COLO668 (cell line): ENCODE measurements at regions not wholly inside any gene's neighbourhood (a gene's known extent, or its start where the extent isn't known, plus 50 kb on each side); places are given as distances from the start of the nearest gene placed in this dataset.

Experiments
- DNase-seq: peaks from one replicate; lab custom pipeline; 2025; ENCODE audit not compliant: unreplicated experiment; lab: John Stamatoyannopoulos, UW

DNA sequence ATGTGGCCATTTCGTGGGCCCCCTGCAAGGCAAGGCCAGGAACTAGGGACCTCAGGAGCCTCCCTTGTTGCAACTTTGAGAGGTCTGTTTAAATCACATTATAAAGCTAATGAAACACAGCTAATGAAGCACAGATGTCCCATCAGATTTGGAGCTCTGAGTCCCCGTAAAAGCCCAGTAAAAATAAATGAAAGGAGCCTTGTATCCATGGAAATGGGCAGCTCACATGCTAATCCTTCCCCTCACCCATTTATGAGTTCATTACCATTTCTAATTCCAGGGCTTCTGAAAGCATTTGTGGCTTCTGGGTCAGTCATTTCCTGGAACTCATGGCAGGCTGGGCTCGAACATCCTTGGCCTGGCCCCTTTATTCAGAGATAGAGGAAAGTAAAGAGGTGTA lies 274.8 kb downstream of the SS18 start:
- DNase-seq = no peak

DNA sequence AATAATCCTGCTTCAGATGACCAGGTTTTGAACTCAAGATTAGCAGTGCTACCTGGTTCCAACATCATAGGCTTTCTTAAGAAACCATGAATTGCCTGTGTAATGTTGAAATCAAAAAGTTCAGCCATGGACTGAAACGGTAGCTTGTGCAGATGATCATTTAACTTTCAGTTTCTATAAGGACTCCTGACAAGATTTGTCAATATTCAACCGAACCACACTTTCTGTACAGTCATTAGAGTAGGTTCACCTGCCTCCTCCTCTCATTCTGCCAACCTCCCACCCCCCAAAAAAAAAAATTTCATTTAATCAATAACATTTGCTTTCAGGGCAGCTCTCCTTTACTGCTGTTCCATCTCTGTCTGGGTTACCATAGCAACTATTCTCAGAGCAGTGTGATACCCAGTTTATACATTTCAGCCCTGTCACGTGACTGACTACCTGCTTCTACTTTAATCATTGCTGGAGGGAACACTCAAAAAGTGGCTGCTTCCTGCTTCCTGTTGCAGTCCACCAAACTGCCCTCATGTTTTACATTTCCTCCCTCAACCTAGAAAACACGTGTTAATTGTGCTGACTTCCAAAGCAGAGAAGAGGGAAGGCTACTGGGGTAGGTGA lies 275.5 kb downstream of the SS18 start:
- DNase-seq = no peak

DNA sequence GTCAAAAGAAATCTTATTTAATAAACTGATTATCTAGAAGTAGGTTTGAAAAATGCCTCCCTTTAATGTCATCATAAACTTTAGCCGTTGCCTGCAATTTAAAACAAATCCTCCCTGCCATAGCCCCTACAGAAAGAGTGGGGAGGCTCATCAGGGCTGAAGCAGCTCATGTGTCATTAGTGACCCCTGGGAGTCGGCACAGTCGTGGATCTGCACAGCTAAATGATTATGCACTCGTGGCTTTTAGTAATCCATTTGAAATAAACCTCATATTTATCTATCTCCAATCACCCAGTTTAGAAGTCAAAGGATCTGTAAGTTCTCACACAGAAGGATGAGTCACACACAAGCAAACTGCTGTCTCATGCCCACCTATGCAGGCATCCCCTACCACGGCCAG lies 277.3 kb downstream of the SS18 start:
- no peak for DNase-seq

DNA sequence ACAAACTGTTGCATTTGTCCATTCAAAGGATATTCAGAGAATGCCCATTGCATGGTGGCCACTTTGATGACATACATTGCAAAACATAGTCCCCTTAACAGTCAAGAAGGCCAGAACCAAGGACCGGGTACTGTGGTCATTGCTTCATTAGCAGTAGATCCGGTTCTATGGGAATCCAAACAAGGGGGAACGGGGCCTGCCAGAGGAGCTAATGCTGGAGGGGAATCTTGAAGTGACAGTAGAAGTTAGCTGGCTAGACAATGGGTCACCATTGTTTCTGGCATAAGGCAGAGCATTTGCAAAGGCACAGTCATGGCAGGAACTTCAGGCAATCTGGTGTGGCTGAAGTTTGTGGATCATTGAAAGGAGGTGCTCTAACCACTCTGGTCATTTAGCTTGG lies 279.7 kb downstream of the SS18 start:
- DNase-seq = no peak

DNA sequence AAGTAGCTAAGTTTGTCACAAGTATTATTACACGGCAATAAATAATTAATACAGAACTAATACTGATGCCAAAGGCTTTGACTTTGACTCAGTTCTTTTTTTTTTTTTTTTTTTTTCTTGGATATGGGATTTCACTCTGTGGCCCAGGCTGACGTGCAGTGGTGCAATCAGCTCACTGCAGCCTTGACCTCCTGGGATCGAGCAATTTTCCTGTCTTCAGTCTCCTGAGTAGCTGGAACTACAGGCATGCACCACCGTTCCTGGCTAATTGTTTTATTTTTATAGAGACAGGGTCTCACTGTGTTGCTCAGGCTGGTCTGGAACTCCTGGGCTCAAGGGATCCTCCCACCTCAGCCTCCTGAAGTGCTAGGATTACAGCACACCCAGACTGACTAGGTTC lies 284.5 kb downstream of the SS18 start:
- no peak for DNase-seq

DNA sequence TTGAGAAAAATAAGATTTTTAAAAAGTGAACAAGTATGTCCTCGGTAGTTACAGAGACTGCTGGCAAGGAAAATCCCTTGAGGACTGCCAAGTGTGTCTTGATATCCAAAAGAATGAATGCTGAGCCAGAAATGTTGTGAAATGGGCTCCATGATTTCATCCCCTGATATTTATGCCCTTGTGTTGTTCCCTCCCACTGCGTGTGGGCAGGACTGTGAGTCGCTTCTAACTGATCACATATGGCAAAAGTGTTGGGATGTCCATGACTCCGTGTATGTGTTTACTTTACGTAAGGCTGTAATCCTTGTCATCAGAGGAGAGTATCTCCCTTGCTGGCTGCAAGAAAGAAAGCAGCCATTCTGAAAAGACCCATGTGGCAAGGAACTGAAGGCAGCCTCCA lies 285.1 kb downstream of the SS18 start:
- DNase-seq = no peak

DNA sequence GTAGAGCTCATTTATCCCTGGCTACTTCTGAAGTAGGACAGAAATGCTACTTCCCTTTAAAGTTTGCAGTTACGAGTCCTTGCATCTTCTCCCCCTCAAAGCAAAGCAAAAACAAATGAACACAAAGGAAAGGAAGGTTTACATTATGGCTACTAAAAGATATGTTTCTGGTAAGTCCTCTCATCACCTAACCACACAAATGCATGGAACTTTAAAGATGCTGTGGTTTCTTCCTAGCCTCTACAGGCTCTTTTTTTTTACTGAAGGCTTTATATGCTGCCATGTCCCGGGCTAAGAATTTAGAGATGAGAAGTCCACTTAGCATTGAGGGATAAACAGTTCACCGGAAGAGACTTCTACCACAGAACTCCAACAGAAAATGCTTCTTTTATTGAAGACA lies 291.2 kb downstream of the SS18 start:
- no peak for DNase-seq

DNA sequence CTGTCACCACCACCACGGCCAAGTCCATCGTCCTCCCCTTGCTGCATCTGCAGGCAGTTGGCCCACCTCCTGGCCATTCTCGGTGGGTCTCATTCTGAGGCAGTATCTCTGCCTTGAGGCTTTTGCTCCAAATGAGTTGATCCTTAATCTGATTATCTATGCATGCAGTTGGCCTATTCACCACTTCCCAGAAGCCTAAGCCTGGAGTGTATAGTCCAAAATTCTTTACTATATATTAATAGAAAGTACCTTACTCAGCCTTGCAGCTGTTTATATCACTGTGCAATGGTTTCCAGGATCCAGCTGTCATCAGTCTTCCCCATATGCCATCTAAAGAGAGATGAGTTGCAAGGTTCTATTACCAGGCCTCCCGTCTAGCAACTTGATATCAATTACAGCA lies 292.4 kb downstream of the SS18 start:
- DNase-seq = no peak

DNA sequence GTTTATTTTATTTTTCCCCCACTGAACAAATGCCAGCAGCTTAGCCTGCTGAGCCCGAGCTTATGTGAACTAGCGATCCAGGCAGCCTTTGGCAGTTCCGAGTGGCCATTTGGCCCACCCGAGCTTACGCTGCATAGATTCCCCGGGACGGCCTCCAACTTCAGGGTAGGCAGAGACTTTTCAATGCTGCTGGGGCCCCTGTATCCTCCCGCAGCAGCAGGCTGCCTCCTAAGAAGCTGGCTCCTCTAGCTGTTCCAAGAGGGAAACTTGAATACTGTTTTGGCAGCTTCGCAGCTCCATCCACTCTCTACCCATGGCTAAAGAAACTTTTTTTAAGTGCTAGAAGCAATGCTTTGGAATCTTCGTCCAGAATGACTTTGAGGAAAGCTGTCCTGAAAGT lies 295.2 kb downstream of the SS18 start:
- no peak for DNase-seq

DNA sequence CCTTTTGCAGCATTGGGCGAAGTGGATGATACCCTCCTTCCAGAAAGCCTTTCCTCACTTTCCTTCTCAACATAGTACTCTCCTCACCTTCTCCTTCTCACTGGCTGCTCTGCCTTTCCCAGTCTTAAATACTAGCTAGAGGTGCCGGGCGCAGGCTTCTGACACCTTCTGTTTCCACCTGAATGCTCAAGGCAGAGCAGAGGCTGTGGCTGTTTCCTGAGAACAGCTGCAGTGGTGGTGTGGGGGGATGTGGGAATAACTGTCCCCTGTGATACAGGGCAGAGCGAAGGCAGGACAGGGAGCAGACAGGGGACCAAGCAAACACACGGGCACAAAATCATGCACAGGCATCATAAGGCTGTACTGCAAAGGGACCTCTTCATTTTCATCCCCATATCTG lies 303.1 kb downstream of the SS18 start:
- no peak for DNase-seq

DNA sequence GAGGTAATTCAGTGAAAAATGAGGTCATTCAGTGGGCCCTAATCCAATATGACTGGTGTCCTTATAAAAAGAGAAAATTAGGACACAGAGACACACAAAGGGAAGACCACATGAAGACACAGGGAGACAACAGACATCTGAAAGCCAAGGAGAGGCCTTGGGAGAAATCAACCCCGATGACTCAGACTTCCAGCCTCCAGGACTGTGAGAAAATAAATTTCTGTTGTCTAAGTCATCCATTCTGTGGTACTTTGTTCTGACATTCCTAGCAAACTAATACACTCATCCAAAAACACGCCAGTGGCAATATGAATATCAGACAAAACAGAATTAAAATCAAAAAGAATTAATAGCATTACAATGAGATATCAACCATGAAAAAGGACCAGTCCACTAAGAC lies 303.7 kb downstream of the SS18 start:
- DNase-seq = no peak

DNA sequence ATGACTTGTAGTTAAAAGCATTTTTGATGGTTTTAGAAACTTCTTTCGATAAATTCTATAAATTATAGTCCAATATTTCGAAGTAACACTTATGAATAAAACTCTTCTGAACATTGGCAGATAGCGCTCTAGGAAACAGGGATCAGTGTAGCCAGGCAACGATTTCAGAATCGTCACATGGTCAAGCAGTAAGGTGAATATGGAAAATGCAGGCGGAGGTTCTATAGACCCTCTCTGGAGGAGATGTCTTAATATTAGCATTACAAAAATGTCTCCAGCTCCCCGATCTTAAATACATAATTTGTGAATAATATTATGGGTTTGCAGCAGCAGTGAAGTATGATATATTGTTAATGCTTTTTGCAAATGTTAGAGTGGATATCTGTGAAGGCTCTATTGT lies 310.3 kb downstream of the SS18 start:
- no peak for DNase-seq

DNA sequence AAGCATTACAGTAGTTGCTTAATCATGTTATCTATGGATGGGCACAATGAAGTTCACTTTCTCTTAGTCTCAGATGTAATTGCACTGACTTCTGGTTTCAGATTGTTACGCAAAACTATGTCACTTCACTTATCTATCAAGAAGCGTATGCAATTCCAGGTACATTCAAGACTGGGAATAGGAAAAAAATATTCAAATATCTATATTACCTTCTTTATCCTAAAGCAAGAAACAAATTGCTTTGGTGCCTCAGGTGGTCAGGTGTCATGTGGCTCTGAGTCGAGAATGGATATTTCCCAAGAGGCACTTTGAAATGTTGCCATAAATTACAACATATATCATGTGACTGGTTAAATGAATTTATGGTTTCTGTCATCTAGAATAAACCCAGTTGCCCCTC lies 318.6 kb downstream of the SS18 start:
- DNase-seq = no peak

DNA sequence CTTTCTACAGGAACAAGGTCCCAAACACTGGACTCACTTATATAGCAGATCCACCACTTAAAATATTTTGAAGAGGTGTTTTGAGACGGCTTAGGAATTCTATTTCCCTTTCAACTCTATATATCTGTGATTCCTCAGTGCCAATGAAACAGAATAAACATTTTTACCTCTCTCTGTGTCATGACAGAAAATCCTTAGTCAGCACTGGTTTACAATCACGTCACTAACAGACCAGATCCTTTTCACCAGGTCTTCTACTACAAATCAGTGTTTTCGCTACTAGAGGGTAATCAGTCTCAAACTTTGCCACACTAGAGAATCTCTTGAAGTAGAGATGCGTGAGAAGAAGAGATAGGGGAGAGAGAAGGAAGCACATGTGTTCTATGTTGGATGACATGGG lies 325.6 kb downstream of the SS18 start:
- no peak for DNase-seq

DNA sequence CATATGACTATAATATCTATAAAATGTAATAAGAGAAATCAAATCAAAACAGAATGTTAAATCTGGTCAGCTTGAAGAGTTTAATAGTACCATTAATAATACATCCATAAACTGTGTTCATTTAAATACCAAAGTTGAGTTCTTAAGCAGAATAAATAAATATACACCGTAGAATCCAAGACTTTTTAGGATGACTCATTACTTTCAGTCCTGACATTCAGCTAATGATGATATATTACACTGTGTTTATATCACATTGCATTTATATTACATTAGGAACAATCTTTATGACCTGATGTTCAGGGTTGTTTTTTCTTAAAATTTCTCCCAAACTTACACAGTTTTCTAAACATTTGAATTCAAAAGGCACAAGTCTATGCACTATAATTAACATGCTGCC lies 331.3 kb downstream of the SS18 start:
- DNase-seq = no peak

DNA sequence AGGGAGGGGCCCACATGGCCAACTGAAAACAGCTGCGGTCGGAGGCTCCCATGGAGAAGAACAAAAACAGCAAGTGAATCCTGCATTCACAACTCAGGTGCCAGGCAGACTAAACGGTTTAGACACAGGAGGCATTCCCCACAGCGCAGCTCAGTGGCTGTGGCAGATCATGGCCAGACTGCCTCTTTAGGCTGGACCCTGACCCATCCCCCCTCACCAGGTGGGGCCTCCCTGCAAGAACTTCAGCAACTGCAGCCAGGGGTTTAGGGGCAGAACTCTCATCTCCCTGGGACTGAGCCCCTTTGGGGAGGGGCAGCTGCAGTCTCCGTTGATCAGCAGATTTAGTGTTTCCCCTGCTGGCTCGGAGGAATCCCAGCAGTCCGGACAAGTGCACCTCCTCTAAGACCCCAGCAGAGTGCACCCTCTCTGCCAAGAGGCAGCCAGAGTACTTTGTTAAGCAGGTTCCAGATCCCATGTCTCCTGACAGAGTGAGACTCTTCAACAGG lies 346.7 kb downstream of the SS18 start:
- DNase-seq = no peak

DNA sequence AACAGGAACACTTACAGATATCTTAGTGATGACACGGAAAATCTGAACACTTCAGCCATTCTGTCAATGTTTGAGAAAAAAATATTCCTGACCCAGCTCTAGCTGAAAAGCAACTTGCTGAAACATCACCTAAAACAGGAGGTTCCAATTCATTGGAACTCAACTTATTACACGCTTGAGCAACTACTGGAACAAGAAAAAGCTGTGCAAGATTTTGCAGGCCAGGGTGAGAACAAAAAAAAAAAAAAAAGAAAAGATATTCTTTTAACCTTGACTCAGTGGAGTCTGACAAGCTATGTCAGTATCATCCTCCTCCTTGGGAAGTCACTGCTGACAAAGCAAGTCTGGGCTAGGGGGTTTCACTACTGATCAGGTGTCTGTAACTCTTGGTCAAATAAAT lies 351.0 kb downstream of the SS18 start:
- no peak for DNase-seq

DNA sequence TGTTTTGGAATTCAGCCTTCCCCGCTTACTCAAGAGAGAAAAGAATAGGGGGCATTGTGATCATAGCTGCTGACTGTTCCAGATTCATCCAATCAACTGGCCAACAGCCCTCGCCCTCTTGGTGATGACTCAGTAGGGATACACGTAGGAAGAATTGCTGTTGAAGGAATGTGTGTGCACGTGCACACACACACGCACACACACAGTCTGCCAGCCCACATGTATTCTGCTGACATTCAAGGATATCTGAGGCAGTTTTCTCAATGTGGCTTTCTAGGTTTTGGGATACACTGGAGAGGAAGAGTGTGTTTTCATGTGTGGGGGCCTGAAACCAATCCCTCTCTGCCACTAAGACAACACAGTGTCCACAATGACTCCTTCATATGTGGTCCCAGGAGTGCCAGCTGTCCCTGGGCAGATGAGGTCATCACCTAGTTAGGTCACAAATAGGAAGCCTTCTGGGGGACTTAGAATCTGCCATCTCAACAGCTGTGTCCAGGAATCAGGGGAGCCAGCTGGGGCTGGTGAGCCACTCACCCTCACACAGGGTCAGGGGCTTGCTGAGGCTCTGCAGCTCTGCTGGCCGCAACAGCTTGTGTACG lies 352.6 kb downstream of the SS18 start:
- no peak for DNase-seq

DNA sequence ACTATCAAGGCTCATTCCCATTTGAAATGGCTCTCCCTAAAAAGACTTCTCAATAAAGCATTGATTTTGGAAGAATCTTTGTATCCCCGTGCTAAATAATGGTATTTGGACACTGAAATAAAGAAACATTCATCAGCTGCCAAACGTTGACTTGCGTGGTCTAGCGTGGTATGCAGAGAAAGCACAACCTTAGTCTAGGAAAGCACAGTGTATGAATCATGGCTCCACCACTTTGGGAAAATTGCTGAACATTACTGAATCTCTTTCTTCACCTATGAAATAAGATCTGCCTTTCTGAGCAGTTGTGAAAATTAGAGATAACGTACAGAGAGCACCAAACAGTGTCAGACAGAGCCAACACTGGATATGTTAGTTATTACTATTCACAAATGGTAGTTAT lies 353.9 kb downstream of the SS18 start:
- DNase-seq = no peak

DNA sequence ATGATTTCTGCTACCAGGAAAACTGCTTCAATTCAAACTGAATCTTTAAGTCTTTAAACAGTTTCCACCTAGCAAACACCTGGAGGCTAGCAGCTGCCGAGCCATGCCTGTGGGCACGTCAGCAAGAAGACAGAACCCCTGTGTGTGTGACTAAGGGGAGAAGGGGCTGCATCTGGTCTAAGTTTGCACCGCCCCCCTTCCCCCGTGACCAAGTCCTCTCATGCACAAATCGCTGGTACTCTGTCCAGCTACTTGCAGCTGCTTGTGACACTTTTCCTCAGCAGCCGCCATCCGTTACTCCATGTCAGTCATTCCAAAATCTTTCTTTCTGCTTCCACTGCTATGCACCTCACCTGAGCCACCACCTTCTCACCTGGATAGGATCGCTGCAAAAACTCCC lies 355.0 kb downstream of the SS18 start:
- no peak for DNase-seq

DNA sequence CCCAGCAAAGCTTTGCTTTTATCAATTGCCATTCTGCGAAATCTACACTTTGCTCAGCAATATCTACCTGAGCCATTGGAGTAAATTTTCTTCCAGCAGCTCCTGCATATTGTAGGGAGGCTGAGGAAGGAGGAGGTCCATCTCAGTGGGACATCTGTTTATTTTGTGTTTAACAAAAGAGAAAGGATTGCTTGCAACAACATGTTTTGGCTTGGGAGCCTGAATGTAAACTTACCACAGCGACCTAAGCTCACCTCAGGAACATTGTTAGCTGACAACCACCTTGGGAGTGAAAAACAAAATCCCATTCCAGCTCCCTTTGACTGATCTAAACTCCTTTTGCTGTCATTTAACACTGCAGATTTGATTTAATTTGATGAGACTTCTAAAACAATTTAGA lies 356.1 kb downstream of the SS18 start:
- no peak for DNase-seq

DNA sequence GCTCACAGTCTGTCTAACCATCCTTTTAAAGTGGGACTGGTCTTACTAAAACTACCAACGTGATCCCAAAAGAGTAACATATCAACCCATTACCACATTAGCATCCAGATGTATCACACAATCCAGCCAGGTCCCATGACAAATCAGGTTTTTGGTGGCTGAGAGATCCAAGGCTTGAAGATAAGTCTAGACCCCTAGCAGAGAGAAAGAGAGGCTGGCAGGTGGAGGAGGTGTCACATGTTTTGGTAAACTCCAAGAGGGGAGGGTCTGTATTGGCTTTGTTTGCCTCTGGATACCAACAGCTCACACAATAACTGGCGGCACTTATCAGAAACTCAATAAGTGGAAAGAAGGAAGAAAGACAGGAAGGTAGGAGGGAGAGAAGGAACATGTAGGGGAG lies 357.6 kb downstream of the SS18 start:
- no peak for DNase-seq

DNA sequence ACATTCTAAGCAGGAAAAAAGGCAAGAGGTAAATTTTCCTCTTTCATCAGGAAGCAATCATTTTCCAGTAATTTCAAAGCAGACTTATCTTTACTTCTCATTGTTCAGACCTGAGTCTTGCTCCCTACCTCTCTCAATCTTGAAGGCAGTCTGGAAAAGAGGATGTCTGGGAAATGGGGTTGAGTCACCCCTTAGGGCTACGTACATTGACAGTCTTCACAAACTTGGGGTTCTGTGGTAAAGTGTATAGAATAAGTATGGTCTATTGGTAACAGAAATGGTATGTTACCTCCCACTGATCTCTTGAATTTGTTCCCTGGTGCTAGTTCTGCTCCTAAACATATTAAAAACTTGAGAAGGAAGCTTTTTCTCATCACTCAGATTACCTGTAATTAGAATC lies 361.3 kb downstream of the SS18 start:
- no peak for DNase-seq
